Upper lobe of left lung (tissue), 4 donors: ENCODE measurements at regions not wholly inside any gene's neighbourhood (a gene's known extent, or its start where the extent isn't known, plus 50 kb on each side); places are given as distances from the start of the nearest gene placed in this dataset.

ENCODE experiments used
- CTCF ChIP-seq, 6 experiments: fragments of 450-650 bp in 4 of 6; fragments of 200-600 bp in 2 of 6; sonication (generic) in 2 of 6; IDR thresholded peaks; one replicate each; pipeline ENCODE4 v1.5.1; 2016 to 2019; ENCODE audit warnings: antibody characterized with exemption in 6 of 6
- EP300 ChIP-seq, 4 donors: sonication (generic); formaldehyde crosslinking; IDR thresholded peaks; one replicate each; pipeline ENCODE4 v1.5.1; 2017; ENCODE audit warnings: antibody characterized with exemption in 4 of 4, control low read depth in 2 of 4
- POLR2A ChIP-seq, 4 donors: fragments of 450-650 bp; IDR thresholded peaks; one replicate each; pipeline ENCODE4 v1.5.1; 2016 to 2017; ENCODE audit warnings: antibody characterized with exemption in 4 of 4, mild to moderate bottlenecking in 2 of 4
- POLR2AphosphoS5 ChIP-seq, 2 donors: sonication (generic); formaldehyde crosslinking; IDR thresholded peaks; one replicate each; pipeline ENCODE4 v1.5.1; 2017; ENCODE audit warnings: antibody characterized with exemption in 2 of 2

- TF ChIP-seq CTCF (IDR thresholded peaks at IDR 0.05) (no peak), POLR2A (IDR thresholded peaks at IDR 0.05) (no peak), POLR2AphosphoS5 (IDR thresholded peaks at IDR 0.05) (no peak), EP300 (IDR thresholded peaks at IDR 0.05) (no peak)
Observed at GRCh38 chr13:24616514-24616913, 63.7 kb upstream of the ATP12A start.
